Uterus (tissue), 2 donors: ENCODE measurements at regions not wholly inside any gene's neighbourhood (a gene's known extent, or its start where the extent isn't known, plus 50 kb on each side); places are given as distances from the start of the nearest gene placed in this dataset.

Experiments
- POLR2A ChIP-seq, 2 donors: fragments of 450-650 bp; IDR thresholded peaks; one replicate each; pipeline ENCODE4 v1.6.1; 2016; ENCODE audit warnings: antibody characterized with exemption in 2 of 2, mild to moderate bottlenecking in 1 of 2, moderate library complexity in 1 of 2
- TF ChIP-seq, protein P1 (sequence below), 4 experiments: fragments of 200-600 bp in 2 of 4; fragments of 450-650 bp in 2 of 4; sonication (generic) in 2 of 4; IDR thresholded peaks; one replicate each; pipeline ENCODE4 v1.5.1; 2016 to 2019; ENCODE audit warnings: antibody characterized with exemption in 4 of 4, mild to moderate bottlenecking in 2 of 4, moderate library complexity in 1 of 4

DNA sequence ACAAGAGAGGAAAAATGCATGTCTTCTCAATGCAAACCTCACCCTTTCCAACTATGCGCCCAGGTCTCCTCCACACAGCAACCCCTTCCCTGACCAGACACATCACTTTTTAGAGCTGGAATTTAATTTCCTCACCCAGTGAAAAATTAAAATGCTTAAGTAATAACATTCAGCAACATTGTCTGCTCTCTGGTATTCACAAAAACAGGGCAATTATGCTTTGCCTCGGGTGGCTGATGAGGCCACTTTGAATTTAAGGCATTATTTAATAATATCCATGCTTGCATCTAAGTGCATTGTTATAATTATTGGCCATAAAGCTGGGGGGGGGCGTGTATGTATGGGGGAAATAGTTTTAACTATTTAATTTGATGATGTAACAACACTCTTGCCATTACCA lies 777.8 kb upstream of the NRSN1 start:
- TF ChIP-seq POLR2A (IDR thresholded peaks at IDR 0.05) = no peak
- TF ChIP-seq, protein P1, sequence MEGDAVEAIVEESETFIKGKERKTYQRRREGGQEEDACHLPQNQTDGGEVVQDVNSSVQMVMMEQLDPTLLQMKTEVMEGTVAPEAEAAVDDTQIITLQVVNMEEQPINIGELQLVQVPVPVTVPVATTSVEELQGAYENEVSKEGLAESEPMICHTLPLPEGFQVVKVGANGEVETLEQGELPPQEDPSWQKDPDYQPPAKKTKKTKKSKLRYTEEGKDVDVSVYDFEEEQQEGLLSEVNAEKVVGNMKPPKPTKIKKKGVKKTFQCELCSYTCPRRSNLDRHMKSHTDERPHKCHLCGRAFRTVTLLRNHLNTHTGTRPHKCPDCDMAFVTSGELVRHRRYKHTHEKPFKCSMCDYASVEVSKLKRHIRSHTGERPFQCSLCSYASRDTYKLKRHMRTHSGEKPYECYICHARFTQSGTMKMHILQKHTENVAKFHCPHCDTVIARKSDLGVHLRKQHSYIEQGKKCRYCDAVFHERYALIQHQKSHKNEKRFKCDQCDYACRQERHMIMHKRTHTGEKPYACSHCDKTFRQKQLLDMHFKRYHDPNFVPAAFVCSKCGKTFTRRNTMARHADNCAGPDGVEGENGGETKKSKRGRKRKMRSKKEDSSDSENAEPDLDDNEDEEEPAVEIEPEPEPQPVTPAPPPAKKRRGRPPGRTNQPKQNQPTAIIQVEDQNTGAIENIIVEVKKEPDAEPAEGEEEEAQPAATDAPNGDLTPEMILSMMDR (IDR thresholded peaks at IDR 0.05) = no peak
